ENCODE measurements at regions not wholly inside any gene's neighbourhood (a gene's known extent, or its start where the extent isn't known, plus 50 kb on each side); places are given as distances from the start of the nearest gene placed in this dataset.
"Not testable (repeated sequence)": the region's sequence is repeated elsewhere in the genome, so short reads cannot be mapped to it uniquely, and the experiment has no call there.

DNA sequence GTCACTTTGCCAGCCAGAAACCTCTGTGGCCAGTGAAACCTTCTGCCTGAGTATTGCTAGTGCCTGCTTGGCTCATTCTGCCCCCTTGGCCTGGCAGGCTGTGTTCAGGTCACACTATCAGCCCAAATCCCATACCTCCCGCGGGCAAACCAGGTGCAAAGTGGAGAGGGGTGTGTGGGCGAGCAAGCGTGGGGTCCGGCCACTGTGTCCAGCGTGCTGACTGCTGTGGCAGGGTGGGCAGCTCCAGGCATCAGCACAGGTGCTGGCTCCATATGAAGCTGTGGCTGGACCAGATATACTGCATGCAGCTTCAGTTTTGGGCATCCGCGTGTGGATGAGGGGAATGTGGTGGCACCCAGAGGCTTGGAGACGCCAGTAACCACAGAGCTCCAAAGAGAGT is 576.5 kb upstream of the EDIL3 start:
- DNase-seq (ENCODE audit: low read depth, low spot score) = no peak

- no peak for DNase-seq (ENCODE audit: low read depth, low spot score)
Measured at GRCh38 chr5:84961903-84962302, 577.2 kb upstream of the EDIL3 start.

- DNase-seq (ENCODE audit: low read depth, low spot score) = no peak
Measured at GRCh38 chr5:84983093-84983492, 598.4 kb upstream of the EDIL3 start.

GRCh38 chr5:84985148-84985547 is 600.5 kb upstream of the EDIL3 start:
- no peak for DNase-seq (ENCODE audit: low read depth, low spot score)

DNA sequence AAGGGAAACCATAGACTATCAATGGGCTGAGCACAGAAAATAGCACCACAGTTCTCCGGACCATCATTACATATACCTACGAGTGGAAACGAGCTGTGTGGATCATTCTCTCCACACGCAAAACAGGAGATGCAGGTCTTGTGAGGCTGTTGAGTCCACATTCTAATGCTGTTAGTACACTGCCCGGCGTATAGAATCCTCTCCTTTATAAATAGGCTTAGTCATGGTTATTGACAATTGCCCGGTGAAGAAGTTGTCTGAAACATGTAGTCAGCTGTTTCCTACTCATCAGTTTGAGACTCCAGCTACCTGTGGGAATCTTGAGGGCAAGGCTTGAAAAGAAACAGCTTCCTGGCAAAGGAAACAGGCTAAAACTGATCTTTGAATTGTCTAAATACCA is 602.0 kb upstream of the EDIL3 start:
- no peak for DNase-seq (ENCODE audit: low read depth, low spot score)

- DNase-seq (ENCODE audit: low read depth, low spot score) = no peak
Measured at GRCh38 chr5:85000671-85001070, 616.0 kb upstream of the EDIL3 start.

GRCh38 chr5:85002026-85002425 is 617.3 kb upstream of the EDIL3 start:
- not testable (repeated sequence) for DNase-seq (ENCODE audit: low read depth, low spot score)

GRCh38 chr5:85010014-85010562 is 625.4 kb upstream of the EDIL3 start:
- no peak for DNase-seq (ENCODE audit: low read depth, low spot score)

DNA sequence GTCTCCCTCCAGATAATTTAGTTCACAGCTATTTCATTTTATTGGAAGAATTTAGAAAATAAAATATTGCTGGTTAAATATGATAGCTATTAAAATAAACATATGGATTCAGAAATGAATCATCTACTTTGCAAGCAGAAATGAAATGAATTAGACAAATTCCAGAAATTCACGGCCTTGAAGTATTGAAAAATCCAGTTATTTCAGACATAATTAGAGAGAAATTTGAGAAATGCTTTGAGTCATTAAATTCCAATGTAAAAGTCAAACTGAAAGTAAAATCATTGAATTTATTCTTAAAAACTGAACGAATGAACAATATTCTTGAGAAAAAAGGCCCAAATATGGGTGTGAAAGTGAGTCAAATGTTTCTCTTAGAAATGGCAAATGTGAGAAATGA is 632.6 kb upstream of the EDIL3 start:
- no peak for DNase-seq (ENCODE audit: low read depth, low spot score)

GRCh38 chr5:85030316-85031084 is 645.8 kb upstream of the EDIL3 start:
- DNase-seq (ENCODE audit: low read depth, low spot score) = no peak

GRCh38 chr5:85049020-85049419 is 664.3 kb upstream of the EDIL3 start:
- DNase-seq (ENCODE audit: low read depth, low spot score) = no peak

GRCh38 chr5:85052826-85053225 is 668.1 kb upstream of the EDIL3 start:
- no peak for DNase-seq (ENCODE audit: low read depth, low spot score)

GRCh38 chr5:85069659-85070640 is 685.3 kb upstream of the EDIL3 start:
- DNase-seq (ENCODE audit: low read depth, low spot score) = no peak

DNA sequence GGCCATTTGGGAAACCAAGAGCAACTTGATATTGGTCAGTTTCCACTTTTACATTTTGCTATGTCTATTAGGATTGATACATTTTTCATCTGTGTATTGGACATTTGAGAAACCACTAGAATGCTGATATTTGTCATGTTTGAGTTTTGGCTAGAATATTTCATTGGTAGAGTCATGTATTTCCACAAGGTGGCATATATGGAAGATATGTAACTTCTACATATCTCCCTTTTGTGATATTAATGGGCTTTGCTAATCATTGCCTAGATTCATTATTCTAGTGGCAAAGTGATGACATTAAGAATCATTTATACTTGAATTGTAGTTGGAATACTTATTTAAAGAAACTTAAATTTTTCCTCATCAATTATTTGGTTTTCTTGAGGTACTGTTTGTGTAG is 692.9 kb upstream of the EDIL3 start:
- DNase-seq (ENCODE audit: low read depth, low spot score) = no peak

GRCh38 chr5:85096421-85096820 is 711.7 kb upstream of the EDIL3 start:
- DNase-seq (ENCODE audit: low read depth, low spot score) = no peak

GRCh38 chr5:85108471-85108870 is 723.8 kb upstream of the EDIL3 start:
- DNase-seq (ENCODE audit: low read depth, low spot score) = no peak

DNA sequence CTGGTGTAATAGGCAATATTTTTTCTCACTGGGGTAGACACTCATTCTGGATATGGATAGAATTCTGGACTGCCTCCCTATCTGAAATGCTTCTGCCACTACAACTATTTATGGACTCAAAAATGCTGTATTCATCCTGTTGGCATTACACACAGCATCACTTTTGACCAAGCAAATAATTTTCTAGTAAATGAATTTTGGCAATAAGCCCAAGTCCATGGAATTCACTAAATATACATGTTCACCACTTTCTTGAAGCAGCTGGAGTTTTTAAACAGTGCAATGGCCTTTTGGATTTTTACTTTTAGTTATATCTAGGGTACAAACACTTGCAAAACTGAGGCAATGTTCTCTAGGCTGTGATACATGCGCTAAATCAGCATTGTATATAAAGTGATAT is 724.9 kb upstream of the EDIL3 start:
- no peak for DNase-seq (ENCODE audit: low read depth, low spot score)

- DNase-seq (ENCODE audit: low read depth, low spot score) = no peak
Measured at GRCh38 chr5:85132269-85132668, 747.6 kb upstream of the EDIL3 start.

- no peak for DNase-seq (ENCODE audit: low read depth, low spot score)
Measured at GRCh38 chr5:85140471-85140870, 755.8 kb upstream of the EDIL3 start.

DNA sequence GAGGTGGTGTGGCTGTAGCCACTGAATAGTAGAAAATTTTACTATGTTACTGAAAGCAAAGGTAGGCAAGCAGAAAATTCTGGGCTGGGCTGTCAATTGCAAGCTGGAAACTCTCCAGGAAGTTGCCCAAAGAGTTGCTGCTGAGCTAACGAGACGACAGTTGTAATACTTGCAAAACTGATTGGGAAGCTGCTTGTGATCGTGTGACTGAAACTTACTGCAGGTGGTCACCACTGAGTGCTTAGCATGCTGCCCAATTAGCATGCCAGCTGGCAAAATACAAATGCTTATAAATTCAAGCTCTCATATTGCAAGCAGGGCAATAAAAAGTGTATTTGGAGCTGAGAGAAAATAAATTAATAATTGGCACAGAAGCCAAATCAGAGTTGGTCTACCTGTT is 758.5 kb upstream of the EDIL3 start:
- DNase-seq (ENCODE audit: low read depth, low spot score) = no peak

- DNase-seq (ENCODE audit: low read depth, low spot score) = no peak
Measured at GRCh38 chr5:85148701-85149100, 764.0 kb upstream of the EDIL3 start.

GRCh38 chr5:85159395-85159794 is 774.7 kb upstream of the EDIL3 start:
- no peak for DNase-seq (ENCODE audit: low read depth, low spot score)

All from iPS DF 19.7 (cell line).